ENCODE measurements at regions not wholly inside any gene's neighbourhood (a gene's known extent, or its start where the extent isn't known, plus 50 kb on each side); places are given as distances from the start of the nearest gene placed in this dataset.

GRCh38 chr14:61219673-61220072, 61.5 kb downstream of the TMEM30B start:
- DNase-seq (ENCODE audit: low spot score) (no peak), ATAC-seq (ENCODE audit: low read depth) (no peak)
- Histone ChIP-seq H3K27ac (ENCODE audit: poor library complexity, severe bottlenecking) (no peak overlapping the region), H3K27me3 (ENCODE audit: insufficient read depth, poor library complexity, severe bottlenecking) (no peaks in the 10 kb centered on the region), H3K4me3 (ENCODE audit: severe bottlenecking) (no peak overlapping the region), H3K9me3 (ENCODE audit: severe bottlenecking) (no peaks in the 10 kb centered on the region), H3K36me3 (ENCODE audit: low read depth) (no peaks in the 10 kb centered on the region), H3K4me1 (ENCODE audit: insufficient read depth, poor library complexity, severe bottlenecking) (no peaks in the 10 kb centered on the region)
- TF ChIP-seq CTCF (IDR thresholded peaks at IDR 0.05; ENCODE audit: poor library complexity, severe bottlenecking): no peak

DNA sequence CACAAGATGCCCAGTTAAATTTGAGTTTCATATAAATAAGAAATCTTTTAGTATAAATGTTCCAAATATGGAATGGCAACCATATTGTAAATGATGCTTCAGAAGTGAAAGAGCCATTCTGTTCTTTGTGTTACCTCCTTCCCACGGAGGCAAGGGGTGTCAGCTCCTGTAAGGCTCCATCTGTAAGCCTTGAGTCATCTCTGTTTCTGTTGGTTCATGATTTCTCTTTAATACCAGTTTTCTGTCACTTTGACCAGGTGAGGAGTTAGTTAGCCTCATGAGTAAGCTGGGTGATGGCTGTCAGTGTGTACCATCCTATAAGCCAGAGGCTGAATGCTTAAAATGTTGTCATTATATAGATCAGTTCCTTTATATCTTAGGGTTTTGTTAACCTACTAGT, 61.9 kb downstream of the TMEM30B start:
- no peaks in the 10 kb centered on the region for H3K36me3 ChIP-seq (ENCODE audit: low read depth)
- no peaks in the 10 kb centered on the region for H3K27me3 ChIP-seq (ENCODE audit: insufficient read depth, poor library complexity, severe bottlenecking)
- H3K4me3 ChIP-seq (ENCODE audit: severe bottlenecking): no peak overlapping the region
- H3K9me3 ChIP-seq (ENCODE audit: severe bottlenecking): no peaks in the 10 kb centered on the region
- ATAC-seq (ENCODE audit: low read depth) (0 out of 3 replicates have a peak, but pooled peaks have one; percentile 23), DNase-seq (ENCODE audit: low spot score) (no peak)
- no peaks in the 10 kb centered on the region for H3K4me1 ChIP-seq (ENCODE audit: insufficient read depth, poor library complexity, severe bottlenecking)
- no peak overlapping the region for H3K27ac ChIP-seq (ENCODE audit: poor library complexity, severe bottlenecking)
- TF ChIP-seq CTCF (IDR thresholded peaks at IDR 0.05; ENCODE audit: poor library complexity, severe bottlenecking): no peak

- DNase-seq (ENCODE audit: low spot score) (no peak), ATAC-seq (ENCODE audit: low read depth) (no peak)
- TF ChIP-seq CTCF (IDR thresholded peaks at IDR 0.05; ENCODE audit: poor library complexity, severe bottlenecking): no peak
- Histone ChIP-seq H3K36me3 (ENCODE audit: low read depth) (no peaks in the 10 kb centered on the region), H3K9me3 (ENCODE audit: severe bottlenecking) (no peaks in the 10 kb centered on the region), H3K27ac (ENCODE audit: poor library complexity, severe bottlenecking) (no peak overlapping the region), H3K4me3 (ENCODE audit: severe bottlenecking) (no peak overlapping the region), H3K4me1 (ENCODE audit: insufficient read depth, poor library complexity, severe bottlenecking) (no peaks in the 10 kb centered on the region), H3K27me3 (ENCODE audit: insufficient read depth, poor library complexity, severe bottlenecking) (no peaks in the 10 kb centered on the region)
Observed at GRCh38 chr14:61218767-61219166, 62.4 kb downstream of the TMEM30B start.

DNA sequence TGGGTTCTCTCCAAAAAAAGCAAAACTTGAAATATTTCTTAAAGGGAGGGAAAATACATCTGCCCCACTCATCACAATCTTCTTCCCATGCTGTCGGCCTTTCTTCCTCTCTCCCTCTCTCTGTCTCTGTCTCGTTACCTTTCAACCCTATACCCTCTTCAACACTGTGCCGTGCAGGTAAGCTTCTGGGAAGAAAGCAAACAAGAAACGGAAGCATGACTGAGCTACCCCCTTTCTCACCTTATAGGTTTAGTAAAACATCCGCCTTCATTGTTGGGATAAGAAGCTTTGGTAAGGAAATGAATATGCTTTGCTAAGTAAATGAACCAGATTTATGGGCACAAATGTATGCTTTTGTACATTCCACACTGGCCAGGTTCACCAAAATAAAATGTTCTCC, 63.0 kb downstream of the TMEM30B start:
- DNase-seq (ENCODE audit: low spot score): no peak
- H3K27me3 ChIP-seq (ENCODE audit: insufficient read depth, poor library complexity, severe bottlenecking): no peaks in the 10 kb centered on the region
- no peak for TF ChIP-seq CTCF (IDR thresholded peaks at IDR 0.05; ENCODE audit: poor library complexity, severe bottlenecking)
- no peaks in the 10 kb centered on the region for H3K9me3 ChIP-seq (ENCODE audit: severe bottlenecking)
- no peak overlapping the region for H3K27ac ChIP-seq (ENCODE audit: poor library complexity, severe bottlenecking)
- no peak overlapping the region for H3K4me3 ChIP-seq (ENCODE audit: severe bottlenecking)
- no peak for ATAC-seq (ENCODE audit: low read depth)
- H3K36me3 ChIP-seq (ENCODE audit: low read depth): no peaks in the 10 kb centered on the region
- no peaks in the 10 kb centered on the region for H3K4me1 ChIP-seq (ENCODE audit: insufficient read depth, poor library complexity, severe bottlenecking)

- Histone ChIP-seq H3K9me3 (ENCODE audit: severe bottlenecking) (no peaks in the 10 kb centered on the region), H3K36me3 (ENCODE audit: low read depth) (no peaks in the 10 kb centered on the region), H3K4me1 (ENCODE audit: insufficient read depth, poor library complexity, severe bottlenecking) (no peaks in the 10 kb centered on the region), H3K27me3 (ENCODE audit: insufficient read depth, poor library complexity, severe bottlenecking) (no peaks in the 10 kb centered on the region), H3K27ac (ENCODE audit: poor library complexity, severe bottlenecking) (no peak overlapping the region), H3K4me3 (ENCODE audit: severe bottlenecking) (no peak overlapping the region)
- DNase-seq (ENCODE audit: low spot score) (no peak), ATAC-seq (ENCODE audit: low read depth) (0 out of 3 replicates have a peak, but pooled peaks have one; percentile 10)
- no peak for TF ChIP-seq CTCF (IDR thresholded peaks at IDR 0.05; ENCODE audit: poor library complexity, severe bottlenecking)
Observed at GRCh38 chr14:61217516-61217915, 63.6 kb downstream of the TMEM30B start.

Data from RWPE2 (cell line).